NCI-H187 (cell line): ENCODE measurements at regions not wholly inside any gene's neighbourhood (a gene's known extent, or its start where the extent isn't known, plus 50 kb on each side); places are given as distances from the start of the nearest gene placed in this dataset.

Experiments
- DNase-seq, 2 experiments: peaks; one replicate each; lab custom pipeline; 2025; lab: John Stamatoyannopoulos, UW

DNA sequence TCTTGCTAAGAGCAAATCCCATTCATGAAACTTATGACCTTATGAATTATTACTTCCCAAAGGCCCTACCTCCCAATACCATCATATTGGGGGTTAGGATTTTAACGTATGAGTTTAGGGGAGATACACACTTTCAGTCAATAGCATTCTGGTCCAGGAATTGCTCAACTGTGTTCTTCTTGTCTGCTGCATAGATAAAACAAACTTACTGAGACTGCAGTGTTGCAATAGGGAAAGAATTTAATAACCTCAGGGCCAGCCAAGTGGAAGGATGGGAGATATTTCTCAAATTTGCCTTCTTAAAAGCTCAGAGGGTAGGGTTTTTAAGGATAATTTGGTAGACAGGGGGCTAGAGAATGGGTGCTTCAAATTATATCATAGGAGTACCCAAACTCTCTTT is 625.8 kb downstream of the OTOL1 start:
- DNase-seq, result no peak

DNA sequence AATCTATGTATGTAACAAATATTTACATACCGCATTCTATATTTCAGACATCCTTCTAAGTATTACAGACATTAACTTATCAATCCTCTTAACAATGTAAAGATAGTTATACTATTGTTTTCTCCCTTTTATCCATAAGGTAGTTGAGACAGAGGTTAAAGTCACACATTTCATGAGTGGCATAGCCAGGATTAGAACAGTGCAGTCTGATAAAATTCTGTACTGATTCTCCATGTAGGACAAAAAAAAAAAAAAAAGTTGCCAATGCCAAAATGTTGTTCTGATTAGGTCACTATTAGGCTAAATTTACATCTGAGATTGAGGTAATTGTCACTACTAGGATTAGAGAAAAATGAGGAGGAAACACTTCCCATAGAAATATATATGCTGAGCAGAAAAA is 629.2 kb downstream of the OTOL1 start:
- no peak for DNase-seq

DNA sequence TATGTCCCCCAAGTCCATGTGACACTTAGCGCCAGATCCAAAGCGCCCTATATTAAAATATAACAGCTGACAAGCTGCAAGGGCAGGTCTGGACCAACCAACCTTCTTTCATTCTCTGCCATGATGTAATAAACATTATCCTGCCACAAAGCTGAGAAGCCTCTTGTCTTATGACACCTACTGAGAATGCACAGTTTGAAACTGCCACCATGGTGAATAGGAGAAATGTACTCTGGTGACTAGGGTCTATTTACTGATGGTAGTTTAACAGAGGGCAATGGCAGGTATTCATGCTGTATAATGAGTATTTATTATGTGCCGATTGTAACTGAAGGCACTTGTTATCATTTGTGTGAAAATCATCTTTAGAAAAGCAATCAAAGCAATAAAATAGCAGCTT is 634.0 kb downstream of the OTOL1 start:
- DNase-seq, result no peak

DNA sequence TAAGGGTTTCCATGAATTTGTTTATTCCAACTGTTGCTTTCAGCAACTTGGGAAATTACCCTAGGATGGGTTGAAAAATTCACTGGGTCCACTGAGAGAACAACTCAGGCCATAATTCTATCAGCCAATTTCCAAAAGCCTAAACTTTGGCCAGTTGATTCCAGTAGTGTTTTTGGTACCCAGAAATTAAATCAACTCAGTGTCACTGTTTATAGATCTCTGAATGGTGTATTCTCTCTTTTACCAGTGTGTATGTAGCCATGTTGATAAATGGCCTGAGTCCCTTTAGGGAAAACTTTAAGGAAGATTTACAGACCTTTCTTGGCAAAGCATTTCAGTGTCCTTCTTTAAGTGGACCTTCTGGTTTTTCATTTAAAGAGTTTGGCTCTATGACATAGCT is 636.4 kb downstream of the OTOL1 start:
- no peak for DNase-seq

DNA sequence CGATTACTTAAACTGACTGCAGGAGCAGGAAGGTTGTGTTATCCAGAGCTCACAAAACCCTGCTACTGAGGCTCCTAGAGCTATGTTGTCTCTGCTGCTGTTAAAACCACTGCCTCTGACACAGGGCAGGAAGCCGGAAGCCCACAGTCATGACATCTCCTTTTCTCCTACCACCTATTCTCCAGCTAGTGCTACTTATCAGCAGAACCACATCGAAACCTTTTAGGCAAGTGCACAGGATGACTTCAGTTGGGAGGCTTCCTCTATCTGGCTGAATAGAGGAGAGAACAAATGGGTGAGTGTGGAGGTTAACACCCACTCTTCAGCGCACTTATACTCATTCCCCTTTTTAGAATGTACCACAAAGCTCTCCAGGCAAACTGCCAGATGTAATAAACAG is 638.0 kb downstream of the OTOL1 start:
- no peak for DNase-seq

DNA sequence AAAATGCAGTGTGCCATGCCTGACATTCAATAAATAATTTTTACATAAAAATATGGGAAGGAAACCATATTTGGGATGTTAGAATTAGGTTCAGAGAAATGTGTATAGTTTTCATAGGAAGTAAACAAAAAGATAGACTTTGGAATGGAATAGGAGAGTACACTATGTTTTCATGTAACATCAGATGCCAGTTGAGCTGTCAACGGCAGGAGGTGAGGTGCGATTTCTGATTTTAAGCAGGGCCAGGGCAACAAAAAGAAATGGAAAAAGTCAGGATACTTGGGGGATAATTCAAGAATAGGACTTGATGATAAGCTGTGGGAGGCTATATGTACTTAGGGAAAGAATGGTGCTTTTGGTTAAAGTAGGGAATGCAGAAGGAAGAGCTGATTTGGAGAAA is 639.5 kb downstream of the OTOL1 start:
- no peak for DNase-seq

DNA sequence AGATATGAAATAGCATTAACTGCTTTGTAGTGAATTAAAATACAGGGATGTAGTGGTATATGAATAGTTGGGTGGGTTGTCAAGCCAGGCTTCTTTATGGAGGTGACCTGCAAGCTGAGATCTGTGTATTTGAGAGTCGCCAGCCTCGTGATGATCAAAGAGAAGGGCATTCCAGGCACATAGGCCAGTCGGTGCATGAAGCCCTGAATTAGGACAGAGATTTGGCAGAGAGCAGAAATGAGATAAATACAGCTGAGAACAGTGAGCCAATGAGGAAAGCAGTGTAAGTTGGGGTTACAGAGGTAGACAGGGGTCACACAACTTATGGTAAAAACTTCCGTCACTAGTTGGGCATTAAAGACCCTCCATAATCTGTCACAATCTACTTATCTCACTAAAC is 641.9 kb downstream of the OTOL1 start:
- no peak for DNase-seq

DNA sequence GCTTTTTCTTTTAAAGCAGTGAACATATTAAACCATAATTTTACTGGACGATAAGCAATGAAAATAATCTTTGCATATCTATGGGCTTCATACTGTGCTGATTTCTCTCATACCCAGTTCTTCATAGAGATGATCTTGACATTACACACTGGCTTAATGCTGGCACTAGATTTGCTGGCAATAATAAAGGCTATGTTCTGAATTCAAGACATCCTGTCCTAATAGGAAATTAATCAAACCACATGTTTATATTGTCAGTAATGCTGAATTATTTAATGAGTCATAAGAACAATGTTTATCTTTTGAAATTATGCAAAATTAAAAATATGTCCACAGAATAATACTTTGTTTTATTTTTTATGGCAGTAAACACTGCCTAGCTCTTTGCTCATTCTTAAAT is 643.2 kb downstream of the OTOL1 start:
- no peak for DNase-seq

DNA sequence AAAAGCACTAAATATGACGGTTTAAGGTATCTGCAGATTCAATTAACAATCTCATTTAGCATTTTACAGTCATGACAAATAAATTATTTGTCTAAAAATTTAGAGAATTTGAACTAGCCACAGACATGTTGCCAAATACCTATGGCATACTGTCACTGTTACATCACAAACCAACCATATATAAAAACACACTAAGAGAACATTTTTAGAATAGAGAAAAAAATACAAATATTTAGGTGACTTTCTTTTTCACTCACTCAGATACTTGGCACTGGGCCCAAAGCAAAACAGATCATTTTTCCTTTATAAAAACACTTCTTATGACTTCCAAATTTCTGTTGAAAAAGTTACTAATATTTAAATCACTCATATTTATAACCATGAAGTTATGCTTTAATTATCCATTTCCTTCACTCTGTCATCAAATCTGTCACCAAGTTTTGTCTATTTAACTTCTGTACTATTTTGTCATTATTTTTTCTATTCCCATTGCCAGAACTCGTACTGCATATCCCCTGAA is 644.7 kb downstream of the OTOL1 start:
- no peak for DNase-seq

DNA sequence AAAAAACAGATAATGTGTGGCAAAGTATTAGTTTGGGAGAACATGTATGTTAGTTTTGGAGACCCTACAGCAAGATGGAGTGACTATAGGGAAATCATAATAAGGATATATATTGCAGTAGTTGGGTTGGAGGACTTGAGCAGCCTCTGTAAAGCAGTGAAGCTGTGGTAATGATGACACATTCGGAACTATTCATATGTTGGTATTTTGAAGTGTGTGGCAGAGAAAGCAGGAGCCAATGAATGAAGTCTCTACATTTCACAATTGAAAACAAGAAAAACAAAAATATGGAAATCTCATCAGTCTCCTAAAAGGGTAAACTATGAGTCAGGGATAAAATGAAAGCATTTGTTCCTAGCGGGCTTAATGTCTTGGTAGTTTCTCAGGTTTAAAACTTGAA is 645.9 kb downstream of the OTOL1 start:
- DNase-seq, result no peak

DNA sequence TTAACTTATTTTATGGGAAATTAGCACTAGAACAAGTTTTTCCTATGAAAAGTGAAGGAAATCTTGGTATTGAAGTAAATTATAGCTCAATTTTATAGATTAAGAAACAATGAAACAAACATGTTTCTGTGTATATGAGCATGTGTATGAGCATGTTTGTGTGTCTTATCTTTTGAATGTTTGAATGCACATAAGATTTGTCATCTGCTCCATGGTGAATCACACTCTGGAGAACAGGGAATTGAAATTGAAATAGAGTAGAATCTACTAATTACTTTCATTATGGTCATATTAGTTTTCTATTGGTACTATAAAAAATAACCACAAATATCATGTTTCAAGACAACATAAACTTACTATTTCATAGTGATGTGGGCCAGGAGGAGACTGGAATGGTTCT is 646.6 kb downstream of the OTOL1 start:
- DNase-seq, result no peak

DNA sequence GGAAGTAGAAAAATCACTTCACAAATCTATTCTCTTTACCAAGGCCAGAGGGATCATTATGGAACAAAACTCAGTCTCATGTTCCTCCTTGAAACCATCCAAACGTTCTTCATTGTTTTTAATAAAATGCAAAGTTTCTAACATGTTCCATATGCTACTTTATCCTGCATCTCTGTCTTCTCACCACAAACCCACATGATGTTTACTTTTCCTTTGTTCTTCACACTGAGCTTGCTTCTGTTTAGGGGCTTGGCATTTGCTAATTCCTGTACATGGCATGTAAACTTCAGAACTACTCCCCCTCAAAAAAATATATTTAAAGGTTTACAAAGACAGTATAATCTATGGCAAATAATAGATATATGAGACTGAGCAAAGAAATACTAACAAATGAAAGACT is 651.4 kb downstream of the OTOL1 start:
- no peak for DNase-seq

DNA sequence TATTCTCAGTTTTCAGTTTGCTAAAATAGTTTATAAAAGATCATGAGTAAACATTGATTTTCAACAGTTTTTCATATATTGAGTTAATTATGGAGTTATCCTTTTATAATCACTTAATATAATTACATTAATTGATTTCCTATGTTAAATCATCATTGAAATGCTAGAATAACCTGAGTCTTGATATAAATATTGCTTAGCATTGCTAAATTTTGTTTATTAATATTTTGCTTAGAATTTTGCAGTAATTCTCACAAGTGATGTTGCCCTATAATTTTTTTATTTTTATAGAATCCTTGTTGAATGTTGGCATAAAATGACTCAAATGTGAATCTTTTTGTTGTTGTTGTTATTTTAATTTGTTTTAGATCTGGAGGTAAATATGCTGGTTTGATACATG is 654.2 kb downstream of the OTOL1 start:
- no peak for DNase-seq

DNA sequence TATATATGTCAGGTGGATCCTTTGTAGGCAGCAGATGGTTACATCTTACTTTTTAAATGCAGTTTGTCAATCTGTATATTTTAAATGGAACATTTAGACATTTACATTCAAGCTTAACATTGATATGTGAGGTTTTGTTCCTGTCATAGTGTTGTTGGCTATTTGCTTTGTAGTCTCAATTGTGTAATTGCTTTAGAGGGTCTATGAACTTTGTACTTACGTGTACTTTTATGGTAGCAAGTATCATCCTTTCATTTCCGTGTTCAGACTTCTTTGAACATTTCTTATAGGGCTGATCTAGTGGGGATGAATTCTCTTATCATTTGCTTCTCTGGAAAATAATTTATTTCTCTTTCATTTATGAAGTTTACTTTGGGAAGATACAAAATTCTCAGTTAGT is 656.0 kb downstream of the OTOL1 start:
- no peak for DNase-seq

DNA sequence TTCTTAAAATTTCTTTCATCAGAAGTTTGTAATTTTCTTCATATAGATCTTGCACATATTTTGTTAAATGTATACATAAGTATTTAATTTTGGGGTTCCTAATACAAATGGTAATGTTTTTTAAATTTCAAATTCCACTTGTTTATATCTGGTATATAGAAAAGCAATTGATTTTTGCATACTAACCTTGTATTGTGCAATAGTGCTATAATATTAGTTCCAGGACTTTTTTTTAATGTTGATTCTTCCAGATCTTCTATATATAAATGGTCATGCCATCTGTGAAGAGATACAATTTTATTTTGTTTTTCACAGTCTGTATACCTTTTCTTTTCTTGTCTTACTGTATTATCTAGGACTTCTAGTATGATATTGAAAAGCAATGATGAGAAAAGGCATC is 665.0 kb downstream of the OTOL1 start:
- no peak for DNase-seq

DNA sequence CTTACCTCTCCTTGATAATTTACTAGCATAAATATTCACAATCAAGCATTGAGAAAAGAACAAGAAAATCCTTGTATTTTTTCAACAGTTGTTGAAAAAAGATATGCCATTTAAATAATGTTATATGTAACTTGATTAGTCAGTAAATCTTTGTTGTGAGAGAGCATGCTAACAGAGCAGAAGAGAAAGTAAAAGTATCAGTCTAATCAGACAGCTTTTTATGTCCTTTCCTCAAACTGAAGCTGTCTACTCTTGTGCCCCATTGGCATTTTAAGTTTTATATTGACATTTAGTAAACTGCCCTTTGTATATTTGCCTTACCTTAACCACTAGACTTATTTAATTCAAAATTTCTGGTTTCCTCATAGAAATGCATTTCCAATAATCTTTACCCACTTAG is 668.7 kb downstream of the OTOL1 start:
- no peak for DNase-seq

DNA sequence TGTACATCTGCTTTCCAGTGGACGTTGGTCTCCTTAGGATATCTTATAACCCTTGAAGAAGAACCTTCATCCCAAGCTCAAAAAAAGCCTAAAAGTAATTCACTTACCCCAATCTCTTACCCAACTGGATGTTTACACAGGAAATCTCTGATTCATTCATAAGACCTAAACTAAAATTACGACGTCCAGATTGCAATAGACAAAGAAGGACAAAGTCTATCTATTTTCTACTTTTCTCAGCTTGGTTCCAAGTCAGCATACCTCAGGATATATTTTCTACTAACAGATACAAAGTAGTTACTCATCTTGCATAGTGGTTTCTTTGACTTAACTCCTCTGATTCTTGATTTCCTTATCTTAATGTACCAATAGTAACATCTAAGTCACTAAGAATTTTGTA is 669.9 kb downstream of the OTOL1 start:
- no peak for DNase-seq

DNA sequence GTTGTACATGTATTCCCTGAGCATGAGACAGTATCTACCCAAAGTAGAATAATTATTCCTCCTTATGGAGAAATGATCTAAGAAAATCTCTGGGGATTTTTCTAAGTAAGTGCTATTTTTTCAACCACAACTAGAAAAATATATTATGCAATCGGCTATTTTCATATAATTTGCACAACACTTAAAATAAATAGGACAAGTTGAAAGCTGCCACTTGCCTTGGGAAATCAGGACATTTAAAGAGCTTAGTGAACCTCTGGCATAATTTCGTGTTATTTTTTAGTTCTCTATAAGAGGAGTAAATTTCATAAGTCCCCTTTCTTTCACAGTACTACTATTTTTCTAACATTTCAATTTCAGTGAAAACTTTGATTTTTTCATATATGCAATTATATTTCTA is 672.1 kb downstream of the OTOL1 start:
- DNase-seq, result no peak

DNA sequence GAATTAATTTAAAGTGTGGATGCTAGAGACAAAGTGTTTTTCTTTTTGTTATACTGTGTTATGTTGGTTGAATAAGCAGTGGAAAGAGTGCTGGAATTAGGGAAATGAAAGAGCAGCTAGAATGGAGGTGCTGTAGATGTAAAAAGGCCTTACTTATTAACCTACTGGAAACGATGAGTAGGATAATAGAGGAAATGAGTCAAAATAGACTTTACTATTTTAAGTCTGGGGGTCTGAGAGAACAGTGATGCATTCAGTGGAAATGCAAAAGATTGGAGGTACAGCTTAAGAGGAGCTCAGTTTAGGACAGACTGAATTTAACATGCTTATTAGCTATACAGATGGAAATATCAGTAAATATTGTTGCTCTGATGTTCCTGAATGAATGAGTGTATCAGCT is 674.0 kb downstream of the OTOL1 start:
- DNase-seq, result no peak

DNA sequence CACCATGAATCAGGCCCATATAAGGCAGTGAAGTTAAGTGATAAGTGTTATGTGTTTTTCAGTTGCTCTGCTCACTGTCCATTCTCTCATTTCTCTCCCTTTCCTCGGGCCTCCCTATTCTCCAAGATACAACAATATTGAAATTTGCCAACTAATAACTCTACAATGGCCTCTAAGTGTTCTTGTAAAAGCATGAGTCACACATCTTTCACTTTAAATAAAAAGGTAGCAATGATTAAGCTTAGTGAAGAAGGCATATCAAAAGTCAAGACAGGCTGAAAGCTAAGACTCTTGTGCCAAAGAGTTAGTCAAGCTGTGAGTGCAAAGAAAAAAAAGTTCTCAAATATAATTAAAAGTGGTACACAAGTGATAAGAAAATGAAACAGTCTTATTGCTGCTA is 675.4 kb downstream of the OTOL1 start:
- DNase-seq, result no peak

DNA sequence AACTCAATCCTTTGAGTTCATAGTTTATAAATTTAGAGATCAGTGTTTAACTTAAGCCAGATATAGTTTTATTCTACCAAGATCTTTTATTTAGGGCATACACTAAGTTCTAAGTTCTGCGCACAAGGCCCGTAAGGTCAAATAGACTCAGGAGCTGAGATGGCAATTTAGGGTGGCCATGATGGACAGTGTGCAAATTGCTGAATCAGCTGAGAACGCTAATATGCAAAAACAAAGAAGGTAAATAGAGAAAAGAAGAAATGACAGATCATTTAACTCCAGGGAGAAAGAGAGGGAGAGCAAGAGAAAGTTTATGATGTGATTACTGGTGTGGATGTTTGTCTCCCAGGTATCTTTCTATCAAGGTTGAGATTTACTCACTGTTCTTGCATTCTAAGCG is 678.5 kb downstream of the OTOL1 start:
- DNase-seq, result no peak

DNA sequence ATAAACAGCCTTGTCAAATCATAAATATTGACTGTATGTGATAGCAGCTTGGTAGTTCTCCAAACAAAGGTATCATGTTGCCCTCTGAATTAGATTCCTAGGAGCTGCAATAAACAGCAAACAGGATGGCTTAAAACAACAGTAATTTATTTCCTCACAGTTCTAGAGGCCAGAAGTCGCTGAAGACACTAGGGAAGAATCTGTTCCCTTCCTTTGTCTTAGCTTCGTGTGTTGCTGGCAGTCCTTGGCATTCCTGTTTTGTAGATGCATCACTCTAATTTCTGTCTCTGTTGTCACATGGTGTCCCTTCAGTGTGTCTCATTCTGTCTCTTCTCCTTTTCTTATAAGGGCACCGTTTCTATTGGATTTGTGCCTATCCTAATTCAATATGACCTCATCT is 679.3 kb downstream of the OTOL1 start:
- DNase-seq, result no peak

DNA sequence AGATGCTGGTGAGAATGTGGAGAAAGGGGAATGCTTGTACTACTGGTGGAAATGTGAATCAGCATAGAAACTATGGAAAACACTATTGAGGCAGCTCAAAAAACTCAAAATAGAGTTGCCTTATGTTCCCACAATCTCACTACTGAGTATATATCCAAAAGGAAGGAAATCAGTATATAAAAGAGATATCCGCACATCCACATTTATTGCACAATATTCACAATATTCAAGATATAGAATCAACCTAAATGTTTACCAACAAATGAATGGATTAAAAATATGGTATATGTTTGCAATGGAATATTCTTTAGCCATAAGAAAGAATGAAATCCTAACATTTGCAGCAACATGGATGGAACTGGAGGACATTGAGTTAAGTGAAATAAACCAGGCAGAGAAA is 686.8 kb downstream of the OTOL1 start:
- no peak for DNase-seq

DNA sequence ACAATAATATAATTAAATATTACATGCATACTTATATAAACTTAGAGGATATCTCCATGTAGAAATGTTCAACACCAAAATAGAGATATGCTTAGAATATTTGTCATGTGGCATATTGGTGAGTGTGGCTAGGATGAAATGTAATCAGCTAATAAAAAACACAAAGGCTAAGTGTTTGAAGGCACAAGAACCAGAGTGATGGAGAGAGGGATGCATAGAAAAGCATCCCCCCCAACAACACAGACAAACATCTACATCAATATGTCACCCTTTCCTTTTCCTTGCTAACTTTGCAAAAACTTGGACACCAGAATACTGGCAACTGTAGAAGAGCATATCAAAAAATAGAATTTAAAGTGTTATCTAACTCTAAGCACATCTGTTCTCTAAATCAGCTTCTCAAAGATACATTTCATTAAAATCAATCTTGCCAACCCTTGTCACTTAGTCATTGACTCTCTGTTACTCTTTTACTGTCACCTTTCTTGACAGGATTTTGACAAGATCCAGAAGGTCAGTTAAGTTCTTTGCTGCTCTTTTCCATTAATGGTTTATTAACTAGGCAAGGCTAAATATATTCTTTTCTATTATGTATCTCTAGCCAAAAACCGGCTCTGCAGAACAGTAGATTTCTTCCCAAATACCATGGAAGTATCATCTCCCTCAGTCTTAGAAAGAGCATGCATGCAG is 695.9 kb downstream of the OTOL1 start:
- DNase-seq, result no peak
